ENCODE measurements at regions not wholly inside any gene's neighbourhood (a gene's known extent, or its start where the extent isn't known, plus 50 kb on each side); places are given as distances from the start of the nearest gene placed in this dataset.

DNA sequence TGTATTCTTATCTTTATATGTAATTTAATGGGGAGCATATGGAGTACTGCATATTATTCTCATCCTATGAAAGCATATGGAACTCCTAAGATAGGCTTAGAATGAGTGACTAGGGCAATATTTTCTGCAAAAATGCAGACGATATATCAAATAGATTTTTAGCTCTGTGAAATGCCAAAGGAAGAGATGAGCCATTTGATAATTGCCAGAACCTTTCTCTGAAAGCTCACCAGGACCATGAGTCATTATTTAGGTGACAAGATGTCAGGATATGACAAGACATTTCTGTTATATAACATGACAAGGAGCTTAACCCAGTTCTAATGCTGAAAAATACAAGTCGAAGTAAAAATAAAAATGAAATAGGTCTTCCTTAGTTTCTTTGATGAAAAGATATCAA lies 145.0 kb downstream of the SLITRK6 start:
- no peak for TF ChIP-seq POLR2A (IDR thresholded peaks at IDR 0.05)
- TF ChIP-seq, protein P1, sequence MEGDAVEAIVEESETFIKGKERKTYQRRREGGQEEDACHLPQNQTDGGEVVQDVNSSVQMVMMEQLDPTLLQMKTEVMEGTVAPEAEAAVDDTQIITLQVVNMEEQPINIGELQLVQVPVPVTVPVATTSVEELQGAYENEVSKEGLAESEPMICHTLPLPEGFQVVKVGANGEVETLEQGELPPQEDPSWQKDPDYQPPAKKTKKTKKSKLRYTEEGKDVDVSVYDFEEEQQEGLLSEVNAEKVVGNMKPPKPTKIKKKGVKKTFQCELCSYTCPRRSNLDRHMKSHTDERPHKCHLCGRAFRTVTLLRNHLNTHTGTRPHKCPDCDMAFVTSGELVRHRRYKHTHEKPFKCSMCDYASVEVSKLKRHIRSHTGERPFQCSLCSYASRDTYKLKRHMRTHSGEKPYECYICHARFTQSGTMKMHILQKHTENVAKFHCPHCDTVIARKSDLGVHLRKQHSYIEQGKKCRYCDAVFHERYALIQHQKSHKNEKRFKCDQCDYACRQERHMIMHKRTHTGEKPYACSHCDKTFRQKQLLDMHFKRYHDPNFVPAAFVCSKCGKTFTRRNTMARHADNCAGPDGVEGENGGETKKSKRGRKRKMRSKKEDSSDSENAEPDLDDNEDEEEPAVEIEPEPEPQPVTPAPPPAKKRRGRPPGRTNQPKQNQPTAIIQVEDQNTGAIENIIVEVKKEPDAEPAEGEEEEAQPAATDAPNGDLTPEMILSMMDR (IDR thresholded peaks at IDR 0.05 in 8 of 11, conservative IDR thresholded peaks at IDR 0.05 in 3 of 11) = no peak
- no peak for TF ChIP-seq POLR2AphosphoS5 (IDR thresholded peaks at IDR 0.05)
- no peak overlapping the region for H3K4me3 ChIP-seq
- intact Hi-C loops (cut with DNase I; ENCODE audit: low total_unique reads) = no loop called here
- no peaks in the 10 kb centered on the region for H3K36me3 ChIP-seq
- WGBS, 5 donors = 21 to 47% (median 38%) methylated on average over 2 of the region's 2 CpGs
- H3K4me1 ChIP-seq = no peaks in the 10 kb centered on the region
- H3K27ac ChIP-seq = no peak overlapping the region
- H3K9me3 ChIP-seq = no peaks in the 10 kb centered on the region
- DNase-seq = no peak
- H3K27me3 ChIP-seq (replicated peaks in 1 of 7) = no peaks in the 10 kb centered on the region

DNA sequence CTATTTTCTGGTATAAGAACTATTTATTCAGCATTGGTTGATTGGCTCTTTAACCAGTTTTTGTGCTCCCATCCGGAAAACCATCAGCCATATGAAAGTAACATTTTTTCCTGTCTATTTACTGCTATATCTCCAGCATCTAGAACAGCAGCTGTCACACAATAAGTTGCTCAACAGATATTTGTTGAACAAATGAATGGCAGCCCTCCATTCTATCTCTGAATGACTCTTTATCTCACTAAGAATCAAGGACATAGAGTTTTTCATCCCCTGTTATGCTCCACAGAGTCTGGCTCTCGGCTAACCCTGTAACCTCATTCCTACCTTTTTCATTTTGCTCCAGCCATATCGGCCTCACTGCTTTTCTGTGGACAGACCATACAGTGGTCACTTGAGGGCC lies 145.5 kb downstream of the SLITRK6 start:
- WGBS, 5 donors = 76 to 89% (median 79%) methylated on average over 3 of the region's 3 CpGs
- Histone ChIP-seq H3K27me3 (replicated peaks in 1 of 7) (no peaks in the 10 kb centered on the region), H3K4me1 (no peaks in the 10 kb centered on the region)

GRCh38 chr13:85652491-85652890 lies 146.7 kb downstream of the SLITRK6 start:
- Histone ChIP-seq H3K4me1 (no peaks in the 10 kb centered on the region), H3K4me3 (no peak overlapping the region), H3K27me3 (replicated peaks in 1 of 7) (no peaks in the 10 kb centered on the region), H3K27ac (no peak overlapping the region), H3K36me3 (no peaks in the 10 kb centered on the region), H3K9me3 (no peaks in the 10 kb centered on the region)
- intact Hi-C loops (cut with DNase I; ENCODE audit: low total_unique reads) = no loop called here
- no peak for DNase-seq
- TF ChIP-seq, protein P1 (IDR thresholded peaks at IDR 0.05 in 8 of 11, conservative IDR thresholded peaks at IDR 0.05 in 3 of 11) = no peak
- TF ChIP-seq POLR2AphosphoS5 (IDR thresholded peaks at IDR 0.05) (no peak), POLR2A (IDR thresholded peaks at IDR 0.05) (no peak)
- 68 to 84% (median 81%) methylated on average over 1 of the region's 1 CpG for WGBS, 5 donors

More for the DNA sequence above, 145.5 kb downstream of the SLITRK6 start:
- TF ChIP-seq, protein P1 (IDR thresholded peaks at IDR 0.05 in 8 of 11, conservative IDR thresholded peaks at IDR 0.05 in 3 of 11) = no peak
- TF ChIP-seq POLR2AphosphoS5 (IDR thresholded peaks at IDR 0.05) (no peak), POLR2A (IDR thresholded peaks at IDR 0.05) (no peak)
- H3K36me3 ChIP-seq = no peaks in the 10 kb centered on the region
- H3K4me3 ChIP-seq = no peak overlapping the region
- H3K9me3 ChIP-seq = no peaks in the 10 kb centered on the region
- H3K27ac ChIP-seq = no peak overlapping the region
- no peak for DNase-seq
- intact Hi-C loops (cut with DNase I; ENCODE audit: low total_unique reads) = no loop called here

GRCh38 chr13:85651440-85651839 lies 147.8 kb downstream of the SLITRK6 start:
- H3K9me3 ChIP-seq = no peaks in the 10 kb centered on the region
- no peak for TF ChIP-seq POLR2A (IDR thresholded peaks at IDR 0.05)
- TF ChIP-seq, protein P1 (IDR thresholded peaks at IDR 0.05 in 8 of 11, conservative IDR thresholded peaks at IDR 0.05 in 3 of 11) = no peak
- no peak for TF ChIP-seq POLR2AphosphoS5 (IDR thresholded peaks at IDR 0.05)
- intact Hi-C loops (cut with DNase I; ENCODE audit: low total_unique reads) = no loop called here

More at GRCh38 chr13:85651440-85651839, 147.8 kb downstream of the SLITRK6 start:
- no peaks in the 10 kb centered on the region for H3K4me1 ChIP-seq
- no peaks in the 10 kb centered on the region for H3K27me3 ChIP-seq (replicated peaks in 1 of 7)
- H3K27ac ChIP-seq = no peak overlapping the region
- no peaks in the 10 kb centered on the region for H3K36me3 ChIP-seq
- no peak overlapping the region for H3K4me3 ChIP-seq
- DNase-seq = no peak
- 78 to 90% (median 83%) methylated on average over 4 of the region's 4 CpGs for WGBS, 5 donors
